GM23338 (cell line): ENCODE measurements at regions not wholly inside any gene's neighbourhood (a gene's known extent, or its start where the extent isn't known, plus 50 kb on each side); places are given as distances from the start of the nearest gene placed in this dataset.

Experiments
- ATAC-seq: fragments of 200-7000 bp; cut with Tn5 transposase; 3 replicates; pipeline ENCODE4 v1.9.1; 2020
- DNase-seq: peaks from one replicate; pipeline ENCODE4 v3.0.0-alpha.2; 2015; ENCODE audit warnings: low spot score
- H2AFZ ChIP-seq: fragments of 200-600 bp; sonication (generic); 2 replicates; pipeline ENCODE4 v1.8.0; 2016; ENCODE audit warnings: antibody characterized with exemption, mild to moderate bottlenecking, moderate library complexity
- H3F3A ChIP-seq: fragments of 200-600 bp; sonication (generic); replicated peaks from 2 replicates; pipeline ENCODE4 v1.8.0; 2017; ENCODE audit warnings: antibody characterized with exemption, mixed run types, low read depth
- H3K27ac ChIP-seq: fragments of 200-600 bp; sonication (generic); 2 replicates; pipeline ENCODE4 v1.6.1; 2016; ENCODE audit warnings: low read depth
- H3K27me3 ChIP-seq: fragments of 200-600 bp; sonication (generic); 2 replicates; pipeline ENCODE4 v1.8.0; 2016; ENCODE audit warnings: mild to moderate bottlenecking, mixed run types, moderate library complexity; ENCODE audit not compliant: insufficient read depth
- H3K36me3 ChIP-seq: fragments of 200-600 bp; sonication (generic); 2 replicates; pipeline ENCODE4 v1.8.0; 2016; ENCODE audit warnings: mild to moderate bottlenecking; ENCODE audit not compliant: insufficient read depth
- H3K4me1 ChIP-seq: fragments of 200-600 bp; sonication (generic); 2 replicates; pipeline ENCODE4 v1.8.0; 2016; ENCODE audit warnings: mild to moderate bottlenecking, moderate library complexity; ENCODE audit not compliant: insufficient read depth
- H3K4me2 ChIP-seq: fragments of 200-600 bp; sonication (generic); 2 replicates; pipeline ENCODE4 v1.7.1; 2017; ENCODE audit warnings: mixed run types
- H3K4me3 ChIP-seq: fragments of 200-600 bp; sonication (generic); 2 replicates; pipeline ENCODE4 v1.6.1; 2016; ENCODE audit warnings: mixed run types
- H3K79me2 ChIP-seq: fragments of 200-600 bp; sonication (generic); replicated peaks from 2 replicates; pipeline ENCODE4 v1.8.0; 2017; ENCODE audit warnings: mild to moderate bottlenecking; ENCODE audit not compliant: insufficient read depth
- H3K9me2 ChIP-seq: fragments of 200-600 bp; sonication (generic); 2 replicates; pipeline ENCODE4 v1.8.0; 2017; ENCODE audit not compliant: insufficient read depth
- H4K20me1 ChIP-seq: fragments of 200-600 bp; sonication (generic); replicated peaks from 2 replicates; pipeline ENCODE4 v1.8.0; 2017; ENCODE audit warnings: mild to moderate bottlenecking; ENCODE audit not compliant: insufficient read depth
- H3K27ac Mint-ChIP-seq: 2 replicates; pipeline ENCODE4 v1.8.0; 2020; ENCODE audit warnings: inconsistent platforms, mild to moderate bottlenecking, moderate library complexity, mixed read lengths
- H3K27me3 Mint-ChIP-seq: 3 replicates; pipeline ENCODE4 v1.8.0; 2022; ENCODE audit warnings: low read depth, mild to moderate bottlenecking, moderate library complexity, mixed read lengths, inconsistent platforms; ENCODE audit not compliant: insufficient read depth, poor library complexity
- H3K36me3 Mint-ChIP-seq: 3 replicates; pipeline ENCODE4 v1.8.0; 2021; ENCODE audit warnings: low read depth, mild to moderate bottlenecking, inconsistent platforms, moderate library complexity, mixed read lengths
- H3K4me1 Mint-ChIP-seq: 3 replicates; pipeline ENCODE4 v1.8.0; 2020; ENCODE audit warnings: mild to moderate bottlenecking, inconsistent platforms, mixed read lengths
- H3K4me3 Mint-ChIP-seq: 3 replicates; pipeline ENCODE4 v1.8.0; 2021; ENCODE audit warnings: moderate library complexity, mild to moderate bottlenecking, inconsistent platforms, mixed read lengths
- H3K9me3 Mint-ChIP-seq: 3 replicates; pipeline ENCODE4 v1.8.0; 2020; ENCODE audit warnings: moderate library complexity, mild to moderate bottlenecking, inconsistent platforms, mixed read lengths
- CREB1 ChIP-seq: fragments of 250-450 bp; sonication (Bioruptor Pico); IDR thresholded peaks from 2 replicates; pipeline ENCODE4 v1.5.0; 2020; ENCODE audit warnings: low read depth, mild to moderate bottlenecking, moderate library complexity
- CTCF ChIP-seq, 2 experiments: fragments of 200-600 bp in 1 of 2; sonication (generic) in 1 of 2; conservative IDR thresholded peaks; 2 replicates each; pipeline versions ENCODE4 v1.5.1 to v1.6.1; 2016 to 2017; ENCODE audit warnings: antibody characterized with exemption in 2 of 2, low read depth in 2 of 2, mild to moderate bottlenecking in 2 of 2, moderate library complexity in 1 of 2
- ETS1 ChIP-seq: IDR thresholded peaks from 2 replicates; pipeline ENCODE4 v1.6.1; 2016; ENCODE audit warnings: antibody characterized with exemption
- EZH2 ChIP-seq: fragments of 200-600 bp; sonication (generic); IDR thresholded peaks from one replicate; pipeline ENCODE4 v1.8.0; 2017; ENCODE audit warnings: antibody characterized with exemption, mild to moderate bottlenecking, low read depth; ENCODE audit not compliant: unreplicated experiment
- EZH2phosphoT487 ChIP-seq: fragments of 200-600 bp; sonication (generic); IDR thresholded peaks from one replicate; pipeline ENCODE4 v1.8.1; 2018; ENCODE audit warnings: antibody characterized with exemption; ENCODE audit not compliant: unreplicated experiment
- JUNB ChIP-seq: IDR thresholded peaks from one replicate; pipeline ENCODE4 v1.6.1; 2016; ENCODE audit warnings: antibody characterized with exemption; ENCODE audit not compliant: unreplicated experiment
- NANOG ChIP-seq: IDR thresholded peaks from 2 replicates; pipeline ENCODE4 v1.6.1; 2016; ENCODE audit warnings: antibody characterized with exemption, borderline replicate concordance
- POLR2AphosphoS5 ChIP-seq: IDR thresholded peaks from 2 replicates; pipeline ENCODE4 v1.6.1; 2016; ENCODE audit warnings: antibody characterized with exemption, low read depth
- REST ChIP-seq: IDR thresholded peaks from one replicate; pipeline ENCODE4 v1.6.1; 2018; ENCODE audit warnings: antibody characterized with exemption; ENCODE audit not compliant: unreplicated experiment
- STAT1 ChIP-seq: IDR thresholded peaks from one replicate; pipeline ENCODE4 v1.6.1; 2016; ENCODE audit warnings: antibody characterized with exemption; ENCODE audit not compliant: unreplicated experiment
- ZNF114 ChIP-seq: fragments of 250-450 bp; sonication (Bioruptor Pico); IDR thresholded peaks from 2 replicates; pipeline ENCODE4 v1.5.0; 2020; ENCODE audit warnings: mild to moderate bottlenecking, moderate library complexity
- ZNF331 ChIP-seq: fragments of 250-450 bp; sonication (Bioruptor Pico); IDR thresholded peaks from 2 replicates; pipeline ENCODE4 v1.5.0; 2020; ENCODE audit warnings: low read depth, mild to moderate bottlenecking, moderate library complexity
- ZNF462 ChIP-seq: fragments of 250-450 bp; sonication (Bioruptor Pico); IDR thresholded peaks from 2 replicates; pipeline ENCODE4 v1.5.0; 2020; ENCODE audit warnings: mild to moderate bottlenecking, moderate library complexity

GRCh38 chr21:41684381-41685245, 82.2 kb downstream of the RIPK4 start:
- Mint-ChIP-seq H3K4me1 (peaks cover 24% of the 10 kb centered on the region), H3K27me3 (peaks cover 10% of the 10 kb centered on the region), H3K27ac (no peak overlapping the region), H3K36me3 (no peaks in the 10 kb centered on the region), H3K9me3 (no peaks in the 10 kb centered on the region; the same call in 1 of the 3 replicates), H3K4me3 (no peak overlapping the region)
- H3K79me2 ChIP-seq, result no peaks in the 10 kb centered on the region
- H3K27me3 ChIP-seq, result no peaks in the 10 kb centered on the region
- H2AFZ ChIP-seq, result peak overlapping the region; percentile 43; the same call in 1 of the 2 replicates
- H3K27ac ChIP-seq, result no peak overlapping the region
- no peaks in the 10 kb centered on the region for H3F3A ChIP-seq
- ATAC-seq (peak; percentile 26), DNase-seq (no peak)
- no peaks in the 10 kb centered on the region for H3K36me3 ChIP-seq
- 0 out of 2 replicates have a peak, but pooled peaks cover 7% of the 10 kb centered on the region for H3K4me1 ChIP-seq
- no peak overlapping the region for H3K4me2 ChIP-seq
- TF ChIP-seq JUNB (no peak), REST (no peak), ZNF114 (CRISPR knock-in tag) (no peak), ZNF462 (CRISPR knock-in tag) (no peak), EZH2 (no peak), ZNF331 (CRISPR knock-in tag) (no peak), NANOG (no peak), STAT1 (no peak), CREB1 (CRISPR knock-in tag) (no peak), EZH2phosphoT487 (no peak), POLR2AphosphoS5 (no peak), CTCF (conservative IDR thresholded peaks at IDR 0.05; ENCODE audit: low read depth in 2 of 2) (no peak), ETS1 (no peak)
- no peak overlapping the region for H3K4me3 ChIP-seq
- no peaks in the 10 kb centered on the region for H3K9me2 ChIP-seq
- H4K20me1 ChIP-seq, result no peaks in the 10 kb centered on the region
